ENCODE measurements at regions not wholly inside any gene's neighbourhood (a gene's known extent, or its start where the extent isn't known, plus 50 kb on each side); places are given as distances from the start of the nearest gene placed in this dataset.

DNA sequence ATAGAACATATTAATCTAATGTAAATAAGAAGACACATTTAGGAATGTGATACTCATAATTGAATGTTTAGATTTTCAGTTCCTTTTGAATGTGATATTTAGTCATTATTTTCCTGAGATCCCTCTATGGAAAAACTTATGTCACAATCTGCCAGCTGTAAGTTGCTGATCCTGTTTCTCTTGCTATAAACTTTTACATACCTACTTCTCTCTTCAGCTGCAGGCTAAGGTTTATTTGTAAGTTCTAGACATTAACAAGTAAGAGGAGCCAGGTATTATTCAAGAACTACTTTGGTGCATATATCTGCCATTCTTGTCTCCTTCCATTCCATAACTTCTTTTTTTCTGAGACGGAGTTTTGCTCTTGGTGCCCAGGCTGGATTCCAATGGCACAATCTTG is 462.4 kb downstream of the PRR16 start:
- H3K36me3 Mint-ChIP-seq = no peaks in the 10 kb centered on the region
- H3K27ac Mint-ChIP-seq = no peak overlapping the region
- TF ChIP-seq, protein P1, sequence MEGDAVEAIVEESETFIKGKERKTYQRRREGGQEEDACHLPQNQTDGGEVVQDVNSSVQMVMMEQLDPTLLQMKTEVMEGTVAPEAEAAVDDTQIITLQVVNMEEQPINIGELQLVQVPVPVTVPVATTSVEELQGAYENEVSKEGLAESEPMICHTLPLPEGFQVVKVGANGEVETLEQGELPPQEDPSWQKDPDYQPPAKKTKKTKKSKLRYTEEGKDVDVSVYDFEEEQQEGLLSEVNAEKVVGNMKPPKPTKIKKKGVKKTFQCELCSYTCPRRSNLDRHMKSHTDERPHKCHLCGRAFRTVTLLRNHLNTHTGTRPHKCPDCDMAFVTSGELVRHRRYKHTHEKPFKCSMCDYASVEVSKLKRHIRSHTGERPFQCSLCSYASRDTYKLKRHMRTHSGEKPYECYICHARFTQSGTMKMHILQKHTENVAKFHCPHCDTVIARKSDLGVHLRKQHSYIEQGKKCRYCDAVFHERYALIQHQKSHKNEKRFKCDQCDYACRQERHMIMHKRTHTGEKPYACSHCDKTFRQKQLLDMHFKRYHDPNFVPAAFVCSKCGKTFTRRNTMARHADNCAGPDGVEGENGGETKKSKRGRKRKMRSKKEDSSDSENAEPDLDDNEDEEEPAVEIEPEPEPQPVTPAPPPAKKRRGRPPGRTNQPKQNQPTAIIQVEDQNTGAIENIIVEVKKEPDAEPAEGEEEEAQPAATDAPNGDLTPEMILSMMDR (conservative IDR thresholded peaks at IDR 0.05) = no peak
- no peak overlapping the region for H3K4me3 Mint-ChIP-seq
- no peaks in the 10 kb centered on the region for H3K9me3 Mint-ChIP-seq
- H3K27me3 Mint-ChIP-seq = no peaks in the 10 kb centered on the region
- no peaks in the 10 kb centered on the region for H3K4me1 Mint-ChIP-seq (ENCODE audit: unreplicated experiment)
- no peak for DNase-seq (ENCODE audit: extremely low spot score, unreplicated experiment)

DNA sequence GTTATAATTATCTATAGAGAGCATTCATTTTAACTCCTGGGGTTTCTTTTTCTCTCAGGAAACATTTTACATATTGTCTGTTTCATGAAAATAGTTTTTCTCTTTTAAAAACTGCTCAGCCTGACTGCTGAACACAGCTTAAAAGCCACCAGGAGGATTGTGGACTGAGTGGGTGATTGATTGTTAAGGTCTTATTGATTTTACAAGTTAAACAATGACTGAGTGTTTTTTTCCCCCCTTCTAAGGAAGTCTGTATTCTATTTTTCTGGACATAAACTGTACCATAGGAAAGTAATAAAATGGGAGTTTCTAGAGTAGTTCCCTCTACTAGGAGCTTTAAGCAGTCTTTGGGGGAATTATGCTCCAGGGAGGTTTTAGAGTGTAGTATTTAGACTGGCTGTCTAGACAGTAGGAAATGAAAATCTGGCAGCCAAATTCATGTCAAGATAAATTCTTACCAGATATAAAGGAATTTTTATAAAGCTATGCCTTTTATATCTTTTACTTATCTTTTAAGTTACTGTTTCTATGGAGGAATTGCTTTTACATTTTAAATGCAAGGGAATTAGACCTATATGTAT is 463.9 kb downstream of the PRR16 start:
- no peak overlapping the region for H3K27ac Mint-ChIP-seq
- no peaks in the 10 kb centered on the region for H3K9me3 Mint-ChIP-seq
- no peaks in the 10 kb centered on the region for H3K4me1 Mint-ChIP-seq (ENCODE audit: unreplicated experiment)
- DNase-seq (ENCODE audit: extremely low spot score, unreplicated experiment) = no peak
- H3K4me3 Mint-ChIP-seq = no peak overlapping the region
- TF ChIP-seq, protein P1 (conservative IDR thresholded peaks at IDR 0.05) = no peak
- no peaks in the 10 kb centered on the region for H3K36me3 Mint-ChIP-seq
- H3K27me3 Mint-ChIP-seq = no peaks in the 10 kb centered on the region

DNA sequence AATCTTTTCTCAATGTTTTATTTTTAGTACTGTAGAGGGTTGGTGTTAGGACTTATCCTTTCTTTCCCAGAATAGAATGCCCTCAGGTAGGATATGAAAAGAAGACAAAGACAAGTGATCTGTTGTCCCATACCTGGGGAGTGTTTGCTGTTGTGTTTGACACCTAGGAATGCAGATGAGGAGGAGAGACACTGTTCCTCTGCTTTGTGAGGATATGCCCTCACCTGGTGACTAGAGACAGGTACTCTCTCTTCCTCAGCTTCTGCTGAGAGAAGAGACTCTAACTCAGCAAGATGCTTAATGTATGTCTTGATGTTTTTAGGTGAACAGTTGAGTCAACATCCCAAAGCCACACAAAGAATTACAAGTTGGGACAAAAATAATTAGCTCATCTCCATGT is 468.4 kb downstream of the PRR16 start:
- TF ChIP-seq, protein P1 (conservative IDR thresholded peaks at IDR 0.05) = no peak
- H3K4me1 Mint-ChIP-seq (ENCODE audit: unreplicated experiment) = no peaks in the 10 kb centered on the region
- no peak overlapping the region for H3K4me3 Mint-ChIP-seq
- DNase-seq (ENCODE audit: extremely low spot score, unreplicated experiment) = no peak
- no peaks in the 10 kb centered on the region for H3K9me3 Mint-ChIP-seq
- no peak overlapping the region for H3K27ac Mint-ChIP-seq
- H3K36me3 Mint-ChIP-seq = no peaks in the 10 kb centered on the region
- H3K27me3 Mint-ChIP-seq = no peaks in the 10 kb centered on the region

DNA sequence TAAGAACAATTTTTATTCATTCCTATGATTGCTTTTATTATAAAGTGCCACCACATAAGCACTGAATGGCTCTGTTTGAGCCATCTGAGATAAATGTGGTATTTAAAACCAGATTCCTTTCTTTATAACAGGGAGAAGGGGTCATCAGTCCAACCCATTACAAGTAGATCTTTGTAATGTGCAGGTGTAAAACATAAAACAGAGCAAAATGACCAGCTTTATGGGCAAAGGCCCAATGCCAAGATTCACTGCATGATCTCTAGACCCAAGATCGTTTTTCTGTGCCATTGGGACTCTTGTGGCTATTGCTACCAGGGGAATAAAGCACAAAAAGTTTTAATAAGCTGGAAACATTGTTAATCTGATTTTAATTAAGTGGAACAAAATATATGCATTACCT is 469.9 kb downstream of the PRR16 start:
- TF ChIP-seq, protein P1 (conservative IDR thresholded peaks at IDR 0.05) = no peak
- H3K4me1 Mint-ChIP-seq (ENCODE audit: unreplicated experiment) = no peaks in the 10 kb centered on the region
- no peaks in the 10 kb centered on the region for H3K36me3 Mint-ChIP-seq
- DNase-seq (ENCODE audit: extremely low spot score, unreplicated experiment) = no peak
- H3K27ac Mint-ChIP-seq = no peak overlapping the region
- no peaks in the 10 kb centered on the region for H3K9me3 Mint-ChIP-seq
- H3K4me3 Mint-ChIP-seq = no peak overlapping the region
- H3K27me3 Mint-ChIP-seq = no peaks in the 10 kb centered on the region

DNA sequence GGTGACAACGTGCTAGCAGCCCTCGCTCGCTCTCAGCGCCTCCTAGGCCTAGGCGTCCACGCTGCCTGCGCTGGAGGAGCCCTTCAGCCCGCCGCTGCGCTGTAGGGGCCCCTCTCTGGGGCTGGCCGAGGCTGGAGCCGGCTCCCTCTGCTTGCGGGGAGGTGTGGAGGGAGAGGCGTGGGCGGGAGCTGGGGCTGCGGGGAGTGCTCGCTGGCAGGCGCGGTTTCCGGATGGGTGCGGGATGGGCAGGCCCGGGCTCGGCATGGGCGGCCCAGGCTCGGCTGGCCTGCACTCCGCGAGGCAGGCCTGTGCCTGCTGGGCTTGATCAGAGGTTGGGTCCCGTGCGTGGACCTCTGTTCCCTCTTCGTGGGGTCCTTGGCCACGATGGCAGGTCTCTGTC is 472.6 kb downstream of the PRR16 start:
- DNase-seq (ENCODE audit: extremely low spot score, unreplicated experiment) = no peak
- TF ChIP-seq, protein P1 (conservative IDR thresholded peaks at IDR 0.05) = no peak
- Mint-ChIP-seq H3K9me3 (no peaks in the 10 kb centered on the region), H3K4me1 (ENCODE audit: unreplicated experiment) (no peaks in the 10 kb centered on the region), H3K4me3 (no peak overlapping the region), H3K27ac (no peak overlapping the region), H3K27me3 (no peaks in the 10 kb centered on the region), H3K36me3 (no peaks in the 10 kb centered on the region)

DNA sequence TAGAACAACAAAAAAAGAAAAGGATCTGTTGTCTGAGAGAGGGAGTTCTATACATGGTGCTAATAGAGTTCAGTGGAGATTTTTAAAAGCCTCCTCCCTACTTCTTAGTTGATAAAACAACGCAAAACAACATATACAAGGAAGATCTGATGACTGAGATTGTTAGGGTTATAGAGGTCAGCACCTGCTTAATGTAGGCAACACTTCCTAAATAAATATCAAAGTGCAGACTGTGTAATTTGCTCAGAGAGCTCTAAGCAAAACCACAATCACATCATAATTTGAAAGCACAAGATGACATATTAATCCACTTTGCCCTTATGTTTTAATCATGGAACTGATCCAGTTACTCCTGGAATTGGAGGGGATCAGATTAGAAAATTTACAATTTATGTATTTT is 474.5 kb downstream of the PRR16 start:
- TF ChIP-seq, protein P1 (conservative IDR thresholded peaks at IDR 0.05) = no peak
- no peak overlapping the region for H3K27ac Mint-ChIP-seq
- H3K27me3 Mint-ChIP-seq = no peaks in the 10 kb centered on the region
- H3K4me3 Mint-ChIP-seq = no peak overlapping the region
- H3K4me1 Mint-ChIP-seq (ENCODE audit: unreplicated experiment) = no peaks in the 10 kb centered on the region
- no peaks in the 10 kb centered on the region for H3K9me3 Mint-ChIP-seq
- H3K36me3 Mint-ChIP-seq = no peaks in the 10 kb centered on the region
- DNase-seq (ENCODE audit: extremely low spot score, unreplicated experiment) = no peak
